ENCODE measurements at regions not wholly inside any gene's neighbourhood (a gene's known extent, or its start where the extent isn't known, plus 50 kb on each side); places are given as distances from the start of the nearest gene placed in this dataset.

DNA sequence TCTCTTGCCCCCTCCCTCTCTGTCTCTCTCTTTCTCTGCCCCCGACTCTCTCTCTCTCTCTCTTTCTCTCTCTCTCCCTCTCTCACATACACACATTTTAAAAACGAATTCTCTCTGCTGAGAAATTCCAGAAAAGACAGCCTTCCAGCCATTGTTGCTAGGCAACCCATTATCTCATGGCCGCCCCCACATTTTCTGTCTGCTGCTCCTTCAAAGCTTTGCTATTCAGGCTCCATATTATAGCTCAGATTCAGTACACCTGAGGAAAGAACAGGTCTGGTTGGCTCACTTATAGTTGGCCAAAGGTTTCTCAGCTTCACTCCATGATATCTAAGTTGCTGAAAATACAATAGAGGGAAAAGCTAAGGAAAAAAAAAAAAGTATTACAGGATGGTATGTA, 174.4 kb upstream of the RADX start:
- TF ChIP-seq, protein P1, sequence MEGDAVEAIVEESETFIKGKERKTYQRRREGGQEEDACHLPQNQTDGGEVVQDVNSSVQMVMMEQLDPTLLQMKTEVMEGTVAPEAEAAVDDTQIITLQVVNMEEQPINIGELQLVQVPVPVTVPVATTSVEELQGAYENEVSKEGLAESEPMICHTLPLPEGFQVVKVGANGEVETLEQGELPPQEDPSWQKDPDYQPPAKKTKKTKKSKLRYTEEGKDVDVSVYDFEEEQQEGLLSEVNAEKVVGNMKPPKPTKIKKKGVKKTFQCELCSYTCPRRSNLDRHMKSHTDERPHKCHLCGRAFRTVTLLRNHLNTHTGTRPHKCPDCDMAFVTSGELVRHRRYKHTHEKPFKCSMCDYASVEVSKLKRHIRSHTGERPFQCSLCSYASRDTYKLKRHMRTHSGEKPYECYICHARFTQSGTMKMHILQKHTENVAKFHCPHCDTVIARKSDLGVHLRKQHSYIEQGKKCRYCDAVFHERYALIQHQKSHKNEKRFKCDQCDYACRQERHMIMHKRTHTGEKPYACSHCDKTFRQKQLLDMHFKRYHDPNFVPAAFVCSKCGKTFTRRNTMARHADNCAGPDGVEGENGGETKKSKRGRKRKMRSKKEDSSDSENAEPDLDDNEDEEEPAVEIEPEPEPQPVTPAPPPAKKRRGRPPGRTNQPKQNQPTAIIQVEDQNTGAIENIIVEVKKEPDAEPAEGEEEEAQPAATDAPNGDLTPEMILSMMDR (optimal IDR thresholded peaks at IDR 0.05 in 1 of 3, IDR thresholded peaks at IDR 0.05 in 1 of 3, conservative IDR thresholded peaks at IDR 0.05 in 1 of 3; ENCODE audit: extremely low read depth in 1 of 3, insufficient read depth in 2 of 3, low read length in 3 of 3): no peak
- TF ChIP-seq EZH2 (IDR thresholded peaks at IDR 0.05; ENCODE audit: low read length): no peak
- no peaks in the 10 kb centered on the region for H3K4me1 ChIP-seq (ENCODE audit: control insufficient read depth, extremely low read depth, insufficient read depth, low read length)
- H3K79me2 ChIP-seq (ENCODE audit: control insufficient read depth, insufficient read depth, low read length): no peaks in the 10 kb centered on the region
- no peak for FAIRE-seq
- H4K20me1 ChIP-seq (ENCODE audit: control insufficient read depth, extremely low read depth, insufficient read depth, low read length): no peaks in the 10 kb centered on the region
- H3K27ac ChIP-seq (ENCODE audit: control insufficient read depth, insufficient read depth, low read length): no peak overlapping the region
- H3K9me1 ChIP-seq (ENCODE audit: control insufficient read depth, extremely low read depth, insufficient read depth, low read length): no peaks in the 10 kb centered on the region
- no peaks in the 10 kb centered on the region for H3K9me3 ChIP-seq (ENCODE audit: control insufficient read depth, low read depth, low read length)
- peaks cover 6% of the 10 kb centered on the region for H3K27me3 ChIP-seq (ENCODE audit: control insufficient read depth, extremely low read depth, insufficient read depth, low read length)
- dilution Hi-C loops (cut with MboI; ENCODE audit: extremely low pct_ligation_motif_present, low sequenced_read_pairs): no loop called here
- no peak overlapping the region for H3K9ac ChIP-seq (ENCODE audit: control insufficient read depth, extremely low read depth, insufficient read depth, low read length)
- H3K4me3 ChIP-seq (ENCODE audit: control insufficient read depth in 2 of 3, extremely low read depth in 1 of 3, insufficient read depth in 2 of 3, low read depth in 1 of 3, low read length in 3 of 3): no peak overlapping the region
- H3K4me2 ChIP-seq (ENCODE audit: control insufficient read depth, extremely low read depth, insufficient read depth, low read depth, low read length): no peak overlapping the region
- H3K36me3 ChIP-seq (ENCODE audit: control insufficient read depth in 2 of 2, extremely low read depth in 1 of 2, insufficient read depth in 2 of 2, low read length in 2 of 2): no peaks in the 10 kb centered on the region
- no peak for DNase-seq (ENCODE audit: low read depth, low spot score)
- H2AFZ ChIP-seq (ENCODE audit: control insufficient read depth, low read length): no peak overlapping the region

DNA sequence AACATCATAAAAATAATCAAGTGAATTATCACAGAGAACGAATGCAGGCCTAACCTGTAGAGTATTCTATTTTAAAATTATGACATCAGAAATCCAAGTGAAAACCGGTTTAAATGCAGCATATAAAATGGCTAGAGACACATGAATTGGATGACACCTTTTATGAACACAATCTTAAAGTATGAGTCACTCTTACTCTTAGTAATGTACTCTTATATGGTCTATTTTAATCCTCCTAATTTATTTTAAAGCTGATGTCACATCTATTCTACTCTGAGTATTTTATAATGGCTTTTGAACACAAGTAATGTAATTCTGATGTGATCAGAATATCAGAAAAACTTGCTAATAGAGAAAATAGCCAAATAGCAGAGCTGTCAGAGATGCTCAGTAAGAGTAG, 161.4 kb upstream of the RADX start:
- DNase-seq (ENCODE audit: low read depth, low spot score) (no peak), FAIRE-seq (no peak)
- Histone ChIP-seq H3K9ac (ENCODE audit: control insufficient read depth, extremely low read depth, insufficient read depth, low read length) (no peak overlapping the region), H3K27me3 (ENCODE audit: control insufficient read depth, extremely low read depth, insufficient read depth, low read length) (no peaks in the 10 kb centered on the region), H4K20me1 (ENCODE audit: control insufficient read depth, extremely low read depth, insufficient read depth, low read length) (no peaks in the 10 kb centered on the region), H3K9me3 (ENCODE audit: control insufficient read depth, low read depth, low read length) (no peaks in the 10 kb centered on the region), H3K9me1 (ENCODE audit: control insufficient read depth, extremely low read depth, insufficient read depth, low read length) (no peaks in the 10 kb centered on the region), H3K36me3 (ENCODE audit: control insufficient read depth in 2 of 2, extremely low read depth in 1 of 2, insufficient read depth in 2 of 2, low read length in 2 of 2) (no peaks in the 10 kb centered on the region), H2AFZ (ENCODE audit: control insufficient read depth, low read length) (no peak overlapping the region), H3K4me3 (ENCODE audit: control insufficient read depth in 2 of 3, extremely low read depth in 1 of 3, insufficient read depth in 2 of 3, low read depth in 1 of 3, low read length in 3 of 3) (no peak overlapping the region), H3K4me1 (ENCODE audit: control insufficient read depth, extremely low read depth, insufficient read depth, low read length) (no peaks in the 10 kb centered on the region), H3K79me2 (ENCODE audit: control insufficient read depth, insufficient read depth, low read length) (no peaks in the 10 kb centered on the region), H3K27ac (ENCODE audit: control insufficient read depth, insufficient read depth, low read length) (no peak overlapping the region), H3K4me2 (ENCODE audit: control insufficient read depth, extremely low read depth, insufficient read depth, low read depth, low read length) (no peak overlapping the region)
- dilution Hi-C loops (cut with MboI; ENCODE audit: extremely low pct_ligation_motif_present, low sequenced_read_pairs): no loop called here
- no peak for TF ChIP-seq EZH2 (IDR thresholded peaks at IDR 0.05; ENCODE audit: low read length)
- TF ChIP-seq, protein P1 (optimal IDR thresholded peaks at IDR 0.05 in 1 of 3, IDR thresholded peaks at IDR 0.05 in 1 of 3, conservative IDR thresholded peaks at IDR 0.05 in 1 of 3; ENCODE audit: extremely low read depth in 1 of 3, insufficient read depth in 2 of 3, low read length in 3 of 3): no peak
